Skeletal muscle satellite cell (primary cell): ENCODE measurements at regions not wholly inside any gene's neighbourhood (a gene's known extent, or its start where the extent isn't known, plus 50 kb on each side); places are given as distances from the start of the nearest gene placed in this dataset.

Experiments
- H3K27me3 ChIP-seq: 2 replicates; pipeline ENCODE4 v1.7.0; 2013; ENCODE audit warnings: low read length; ENCODE audit not compliant: control insufficient read depth, insufficient read depth
- H3K36me3 ChIP-seq: 2 replicates; pipeline ENCODE4 v1.7.0; 2013; ENCODE audit warnings: mild to moderate bottlenecking, control low read depth, low read length; ENCODE audit not compliant: insufficient read depth
- H3K4me1 ChIP-seq: 2 replicates; pipeline ENCODE4 v1.7.0; 2013; ENCODE audit warnings: low read length; ENCODE audit not compliant: control insufficient read depth, insufficient read depth
- H3K4me2 ChIP-seq: 2 replicates; pipeline ENCODE4 v1.7.0; 2013; ENCODE audit warnings: mild to moderate bottlenecking, low read length
- H3K4me3 ChIP-seq: 2 replicates; pipeline ENCODE4 v1.7.0; 2013; ENCODE audit warnings: low read length
- H3K9ac ChIP-seq: 2 replicates; pipeline ENCODE4 v1.7.0; 2013; ENCODE audit warnings: mild to moderate bottlenecking, low read depth, low read length, moderate library complexity
- H3K9me3 ChIP-seq: replicated peaks from 2 replicates; pipeline ENCODE4 v1.7.0; 2013; ENCODE audit warnings: mild to moderate bottlenecking, control low read depth, low read length

DNA sequence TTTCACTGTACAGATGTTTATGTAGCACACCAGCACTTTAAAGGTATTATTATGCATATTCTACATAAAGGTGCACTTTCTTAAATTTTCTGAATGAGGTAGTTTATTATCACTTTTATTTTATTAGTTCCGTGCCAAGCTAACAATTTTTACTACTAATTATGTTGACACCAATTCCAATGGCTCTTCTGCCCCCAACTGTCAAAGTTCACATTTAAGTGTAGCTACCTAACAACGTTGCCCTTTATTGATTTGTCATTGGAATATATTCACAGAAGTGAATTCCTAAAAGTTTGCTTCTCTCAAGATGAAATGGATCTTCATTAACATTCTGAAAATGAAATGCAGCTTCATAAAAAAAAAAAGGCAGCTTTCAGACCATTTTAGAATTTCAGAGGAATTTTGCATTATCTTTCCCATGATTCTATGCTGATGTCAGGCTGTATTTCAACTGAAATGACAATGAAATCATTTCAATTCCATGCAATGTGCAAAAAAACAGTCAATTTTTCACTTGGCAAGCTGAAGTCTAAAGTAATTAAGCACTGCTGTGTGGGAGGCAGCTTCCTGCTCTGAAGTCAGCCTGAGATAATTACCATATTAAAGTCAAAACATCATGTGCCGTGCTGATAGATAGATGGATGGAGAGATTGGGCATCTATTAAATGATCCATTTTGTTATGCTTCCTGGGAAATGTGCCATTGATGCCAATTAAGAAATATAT, 229.2 kb downstream of the TTLL7 start:
- Histone ChIP-seq H3K9ac (no peak overlapping the region), H3K27me3 (no peaks in the 10 kb centered on the region)

DNA sequence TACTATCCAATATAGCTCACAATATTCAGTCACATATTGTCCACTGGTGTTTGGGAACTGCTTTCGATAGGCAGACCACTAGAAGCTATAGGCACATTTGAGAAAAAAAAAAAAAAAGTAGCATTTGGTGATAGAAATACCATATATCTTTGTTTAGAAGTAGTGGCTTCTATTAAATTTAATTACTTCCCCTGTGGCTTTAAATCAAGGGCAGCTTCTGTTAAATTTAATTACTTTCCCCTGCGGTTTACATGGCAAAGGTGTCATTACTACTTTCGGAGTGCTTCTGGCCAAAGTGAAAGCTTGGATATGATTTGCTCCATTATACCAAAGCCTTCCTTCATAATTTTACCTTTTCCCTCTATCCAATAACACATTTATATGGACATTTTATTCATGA, 229.9 kb downstream of the TTLL7 start:
- Histone ChIP-seq H3K9ac (no peak overlapping the region), H3K4me3 (no peak overlapping the region), H3K4me1 (no peaks in the 10 kb centered on the region), H3K27me3 (no peaks in the 10 kb centered on the region), H3K4me2 (no peak overlapping the region), H3K36me3 (no peaks in the 10 kb centered on the region), H3K9me3 (no peaks in the 10 kb centered on the region)

More for the DNA sequence above, 229.2 kb downstream of the TTLL7 start:
- Histone ChIP-seq H3K4me2 (no peak overlapping the region), H3K9me3 (no peaks in the 10 kb centered on the region), H3K36me3 (no peaks in the 10 kb centered on the region), H3K4me3 (no peak overlapping the region), H3K4me1 (no peaks in the 10 kb centered on the region)

DNA sequence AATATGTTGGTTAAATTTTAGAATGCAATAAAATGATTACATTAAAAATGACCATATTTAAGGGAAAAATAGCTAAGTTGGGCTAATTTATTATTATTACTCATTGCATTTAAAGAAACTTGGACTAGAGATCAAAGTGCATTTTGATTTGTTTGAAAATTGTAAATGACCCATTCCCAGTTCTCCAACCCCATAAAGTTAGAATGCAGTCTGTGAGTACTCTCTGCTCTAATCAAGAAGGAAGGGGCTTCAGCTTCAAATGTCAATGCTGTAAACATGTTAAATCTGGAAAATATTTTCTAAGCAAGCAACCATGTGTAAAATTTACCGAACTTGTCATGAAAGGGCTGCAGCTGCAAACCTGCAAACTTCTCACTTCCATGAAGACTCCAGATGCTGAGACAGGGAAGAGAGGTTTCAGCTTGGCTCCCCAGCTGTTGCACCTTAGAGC, 232.7 kb downstream of the TTLL7 start:
- Histone ChIP-seq H3K36me3 (no peaks in the 10 kb centered on the region), H3K9me3 (no peaks in the 10 kb centered on the region), H3K4me1 (no peaks in the 10 kb centered on the region), H3K4me3 (no peak overlapping the region), H3K27me3 (no peaks in the 10 kb centered on the region), H3K9ac (no peak overlapping the region), H3K4me2 (no peak overlapping the region)

DNA sequence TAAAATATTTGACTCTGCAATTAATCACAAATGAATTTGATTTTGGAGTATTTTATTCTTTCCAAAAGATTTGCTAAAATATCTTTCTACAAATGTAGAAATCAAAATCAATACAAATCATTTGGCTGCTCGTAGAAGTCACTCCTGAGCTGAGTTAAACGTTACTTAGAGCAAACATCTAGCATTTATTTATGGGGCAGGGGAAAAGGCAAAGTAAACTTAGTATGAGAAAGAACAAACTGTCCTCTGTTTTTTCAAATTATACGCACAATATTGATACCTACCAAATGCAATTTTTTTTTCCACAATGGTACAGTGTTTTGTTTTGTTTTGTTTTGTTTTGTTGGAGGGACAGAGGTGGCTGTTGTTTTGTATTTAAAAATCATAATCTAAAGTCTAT, 233.8 kb downstream of the TTLL7 start:
- Histone ChIP-seq H3K36me3 (no peaks in the 10 kb centered on the region), H3K9ac (no peak overlapping the region), H3K27me3 (no peaks in the 10 kb centered on the region), H3K4me1 (no peaks in the 10 kb centered on the region), H3K4me2 (no peak overlapping the region), H3K9me3 (no peaks in the 10 kb centered on the region), H3K4me3 (no peak overlapping the region)

DNA sequence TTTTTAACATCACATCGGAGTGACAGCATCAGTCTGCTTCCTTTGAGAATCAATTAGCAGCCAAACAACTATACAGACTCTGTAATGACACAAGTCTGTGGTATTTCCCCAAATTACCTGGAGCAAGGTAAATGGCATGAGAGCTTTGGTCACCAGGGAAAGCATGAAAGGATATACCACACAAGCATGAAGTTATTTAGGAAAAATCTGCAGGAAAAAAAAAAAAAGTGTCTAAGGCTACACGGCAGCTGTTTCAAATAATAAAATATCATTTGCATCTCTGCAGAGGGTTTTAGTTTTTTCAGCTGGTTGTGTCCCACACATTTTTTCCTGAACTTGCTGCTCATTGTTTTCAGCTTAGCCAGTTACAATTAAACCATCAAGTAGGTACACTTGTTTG, 234.7 kb downstream of the TTLL7 start:
- H3K36me3 ChIP-seq: no peaks in the 10 kb centered on the region
- no peak overlapping the region for H3K4me3 ChIP-seq
- H3K27me3 ChIP-seq: no peaks in the 10 kb centered on the region
- H3K9ac ChIP-seq: no peak overlapping the region
- no peak overlapping the region for H3K4me2 ChIP-seq
- H3K4me1 ChIP-seq: no peaks in the 10 kb centered on the region
- H3K9me3 ChIP-seq: no peaks in the 10 kb centered on the region

DNA sequence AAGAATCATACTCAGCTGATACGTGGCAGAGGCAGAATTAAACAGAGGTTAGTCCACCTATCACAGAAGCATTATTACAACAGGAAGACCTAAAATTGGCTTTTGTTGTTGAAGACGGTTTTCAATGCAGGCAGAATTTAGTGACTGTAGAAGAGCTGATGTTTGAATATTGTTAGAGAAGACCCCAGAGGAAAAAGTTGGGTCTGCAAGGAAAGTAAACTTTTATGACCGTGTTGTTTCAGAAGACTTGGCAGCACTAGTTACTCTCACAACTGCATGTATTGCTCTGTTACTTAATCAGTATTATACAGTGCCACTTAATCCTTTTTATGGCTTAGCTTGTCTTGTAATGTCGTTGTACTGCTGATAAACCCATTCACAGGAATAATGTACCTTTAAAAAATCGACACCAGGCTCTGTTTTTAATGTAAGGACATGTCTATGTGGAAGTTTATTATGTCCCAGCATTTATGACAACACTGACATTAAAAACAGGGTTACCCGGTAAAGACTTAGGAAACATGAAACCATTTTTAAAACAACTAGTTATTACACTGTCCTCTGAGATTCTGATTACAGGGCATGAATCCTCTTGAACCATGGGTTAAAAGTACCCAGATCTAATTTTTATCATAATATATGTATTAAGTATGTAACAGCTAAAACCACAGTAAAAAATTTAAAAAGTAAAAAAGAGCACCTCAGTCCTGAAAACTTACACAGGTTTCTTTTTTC, 235.4 kb downstream of the TTLL7 start:
- Histone ChIP-seq H3K9me3 (no peaks in the 10 kb centered on the region), H3K27me3 (no peaks in the 10 kb centered on the region), H3K4me1 (no peaks in the 10 kb centered on the region), H3K9ac (no peak overlapping the region), H3K36me3 (no peaks in the 10 kb centered on the region), H3K4me3 (no peak overlapping the region), H3K4me2 (no peak overlapping the region)

DNA sequence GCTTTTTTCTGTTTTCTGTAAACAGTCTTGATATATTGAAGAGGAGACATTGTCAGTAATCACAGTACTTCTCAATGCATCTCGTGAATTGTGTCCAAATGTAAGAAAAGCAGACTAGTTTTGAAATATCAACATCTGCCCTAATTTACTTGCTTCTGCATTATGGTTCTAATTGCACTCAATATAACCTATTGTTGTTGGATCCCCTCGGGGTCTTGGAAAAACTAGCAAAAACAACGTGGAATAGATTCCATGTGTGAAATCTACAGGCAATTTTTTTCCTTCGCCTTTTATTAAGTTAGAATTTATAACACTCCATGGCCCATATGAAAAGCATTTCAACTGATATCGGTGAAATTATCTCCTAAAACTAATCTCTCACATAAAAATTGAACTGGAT, 236.5 kb downstream of the TTLL7 start:
- Histone ChIP-seq H3K27me3 (no peaks in the 10 kb centered on the region), H3K4me3 (no peak overlapping the region), H3K9me3 (no peaks in the 10 kb centered on the region), H3K36me3 (no peaks in the 10 kb centered on the region), H3K4me1 (no peaks in the 10 kb centered on the region), H3K9ac (no peak overlapping the region), H3K4me2 (no peak overlapping the region)

DNA sequence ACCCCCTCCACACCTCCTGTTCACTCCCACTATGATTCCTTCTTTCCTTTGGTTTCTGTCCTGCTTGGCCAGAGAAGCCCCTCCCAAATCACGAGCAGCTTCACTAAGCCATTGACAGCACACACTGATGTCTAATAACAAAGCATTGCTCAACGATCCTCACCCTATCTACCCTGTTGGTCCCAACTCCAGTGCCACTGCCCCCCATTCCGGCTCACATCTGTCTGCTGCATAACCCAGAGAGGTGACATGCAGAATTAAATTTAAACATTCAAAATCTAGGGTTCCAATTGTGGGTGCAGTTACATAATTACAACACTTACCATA, 236.9 kb downstream of the TTLL7 start:
- Histone ChIP-seq H3K36me3 (no peaks in the 10 kb centered on the region), H3K9ac (no peak overlapping the region), H3K9me3 (no peaks in the 10 kb centered on the region), H3K4me3 (no peak overlapping the region), H3K27me3 (no peaks in the 10 kb centered on the region), H3K4me1 (no peaks in the 10 kb centered on the region), H3K4me2 (no peak overlapping the region)

DNA sequence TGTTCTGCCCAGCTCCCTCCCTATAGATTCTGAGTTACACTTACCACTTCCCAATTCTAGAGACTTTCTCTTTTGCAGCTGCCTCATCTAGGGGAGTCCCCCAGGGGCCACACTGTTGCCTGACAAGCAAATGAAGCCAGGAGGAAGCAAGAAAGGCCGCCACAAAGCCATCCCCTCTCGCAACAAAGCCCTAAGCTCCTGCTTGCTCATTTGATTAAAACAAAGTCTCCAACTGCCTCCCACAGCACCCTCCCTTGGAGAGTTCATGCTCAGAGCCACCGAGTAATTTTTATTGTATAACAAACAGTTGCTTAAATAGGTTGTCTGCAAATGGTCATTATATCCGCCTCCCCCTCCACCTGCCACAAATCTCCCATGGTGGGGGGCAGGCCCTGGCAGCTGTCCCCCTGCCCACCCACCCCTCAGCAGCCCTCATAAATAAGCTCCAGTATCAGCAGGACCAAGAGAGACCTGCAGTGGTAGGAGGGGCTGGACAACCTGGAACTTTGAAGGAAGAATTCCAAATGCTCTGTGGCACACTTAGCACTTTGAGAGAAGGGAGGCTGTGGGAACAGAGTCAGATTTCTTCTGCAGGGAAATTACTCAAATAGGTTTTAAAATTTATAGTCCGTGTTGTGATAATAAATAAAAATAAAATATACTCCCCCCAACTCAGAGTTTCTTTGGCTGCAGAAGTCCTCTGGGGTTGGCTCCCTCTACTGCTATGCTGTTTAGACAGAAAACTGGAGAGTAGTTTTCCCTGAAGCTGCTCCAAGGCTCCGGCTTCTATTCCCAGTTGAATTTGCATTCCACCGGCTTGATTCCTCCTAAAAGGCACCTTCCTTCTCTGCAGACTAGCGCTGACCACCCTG, 237.5 kb downstream of the TTLL7 start:
- H3K9ac ChIP-seq: no peak overlapping the region
- no peaks in the 10 kb centered on the region for H3K9me3 ChIP-seq
- no peak overlapping the region for H3K4me3 ChIP-seq
- H3K27me3 ChIP-seq: no peaks in the 10 kb centered on the region
- no peaks in the 10 kb centered on the region for H3K36me3 ChIP-seq
- H3K4me1 ChIP-seq: no peaks in the 10 kb centered on the region
- no peak overlapping the region for H3K4me2 ChIP-seq

DNA sequence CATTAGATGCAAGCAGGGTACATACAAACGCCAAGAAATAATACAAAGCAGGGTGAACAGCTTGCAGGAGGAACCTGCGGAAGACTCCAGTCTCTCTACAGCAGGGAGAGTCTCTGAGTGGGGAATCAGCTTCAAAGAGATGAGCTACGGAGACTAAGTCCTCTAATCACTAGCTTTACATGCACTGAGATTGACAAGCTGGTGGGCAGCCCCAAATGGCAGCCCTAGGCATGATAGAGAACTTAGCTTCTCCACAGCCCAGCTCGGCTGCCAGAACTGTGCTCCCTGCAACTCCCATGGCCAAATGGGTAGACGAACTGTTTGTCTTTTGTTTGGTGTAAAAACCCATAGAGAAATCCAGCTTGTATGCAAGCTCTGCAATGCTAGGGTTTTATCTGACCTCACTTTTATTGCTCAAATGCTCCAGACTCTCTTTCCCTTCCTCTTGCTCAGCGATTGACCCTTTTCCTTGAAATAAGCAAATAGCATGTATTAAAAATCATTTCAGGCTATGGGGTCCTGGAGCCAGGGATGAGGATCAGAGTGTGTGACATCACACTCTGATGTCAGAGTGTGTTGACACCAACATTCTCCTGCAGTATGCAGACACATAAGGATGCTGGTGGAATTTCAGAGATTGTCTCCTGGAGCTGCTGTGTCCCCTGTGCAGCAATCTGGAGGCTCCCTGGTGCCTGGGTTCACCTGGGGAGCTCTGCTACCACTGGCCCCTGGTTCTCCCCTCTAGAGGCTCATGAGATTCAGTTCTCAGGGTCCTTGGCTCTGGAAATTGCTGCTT, 238.5 kb downstream of the TTLL7 start:
- Histone ChIP-seq H3K9me3 (no peaks in the 10 kb centered on the region), H3K36me3 (no peaks in the 10 kb centered on the region), H3K4me2 (no peak overlapping the region), H3K4me3 (no peak overlapping the region), H3K27me3 (no peaks in the 10 kb centered on the region), H3K4me1 (no peaks in the 10 kb centered on the region), H3K9ac (no peak overlapping the region)
